Neutrophil (primary cell): ENCODE measurements at regions not wholly inside any gene's neighbourhood (a gene's known extent, or its start where the extent isn't known, plus 50 kb on each side); places are given as distances from the start of the nearest gene placed in this dataset.

Experiments used
- H3K27ac ChIP-seq: fragments of 200-600 bp; sonication (generic); 2 replicates; pipeline ENCODE4 v1.5.1; 2016; ENCODE audit warnings: mild to moderate bottlenecking, moderate library complexity
- H3K27me3 ChIP-seq: fragments of 200-600 bp; sonication (generic); 2 replicates; pipeline ENCODE4 v1.6.0; 2016; ENCODE audit warnings: mild to moderate bottlenecking
- H3K36me3 ChIP-seq: fragments of 200-600 bp; sonication (generic); 2 replicates; pipeline ENCODE4 v1.5.1; 2017
- H3K4me1 ChIP-seq, 2 experiments: fragments of 200-600 bp in 1 of 2; sonication (generic) in 1 of 2; 1 replicate in 1 of 2; 2 replicates in 1 of 2; pipeline versions ENCODE4 v1.5.1 to v1.6.1; 2013 to 2016; ENCODE audit warnings: low read depth in 1 of 2, low read length in 1 of 2, mild to moderate bottlenecking in 1 of 2, moderate library complexity in 1 of 2; ENCODE audit not compliant: control insufficient read depth in 1 of 2, insufficient read depth in 1 of 2
- H3K4me3 ChIP-seq, 2 experiments: fragments of 200-600 bp in 1 of 2; sonication (generic) in 1 of 2; 1 replicate in 1 of 2; 2 replicates in 1 of 2; pipeline ENCODE4 v1.5.1; 2013 to 2016; ENCODE audit warnings: low read depth in 1 of 2, low read length in 1 of 2, mild to moderate bottlenecking in 1 of 2, moderate library complexity in 1 of 2
- H3K9me3 ChIP-seq: fragments of 200-600 bp; sonication (generic); 2 replicates; pipeline ENCODE4 v1.5.1; 2016
- CTCF ChIP-seq: fragments of 200-600 bp; sonication (generic); IDR thresholded peaks from 2 replicates; pipeline ENCODE4 v1.5.1; 2016; ENCODE audit warnings: antibody characterized with exemption

GRCh38 chr11:46198245-46199240, 77.3 kb upstream of the PHF21A start:
- no peak for TF ChIP-seq CTCF
- no peaks in the 10 kb centered on the region for H3K9me3 ChIP-seq
- peaks cover 55% of the 10 kb centered on the region for H3K27me3 ChIP-seq
- no peak overlapping the region for H3K4me3 ChIP-seq
- H3K27ac ChIP-seq, result no peak overlapping the region
- no peaks in the 10 kb centered on the region for H3K4me1 ChIP-seq
- no peaks in the 10 kb centered on the region for H3K36me3 ChIP-seq

GRCh38 chr11:46197421-46197820, 76.2 kb upstream of the PHF21A start:
- Histone ChIP-seq H3K27me3 (peaks cover 55% of the 10 kb centered on the region), H3K9me3 (no peaks in the 10 kb centered on the region), H3K4me1 (no peaks in the 10 kb centered on the region), H3K27ac (no peak overlapping the region), H3K4me3 (no peak overlapping the region), H3K36me3 (no peaks in the 10 kb centered on the region)
- TF ChIP-seq CTCF, result no peak

- Histone ChIP-seq H3K9me3 (no peaks in the 10 kb centered on the region), H3K27ac (no peak overlapping the region), H3K4me3 (no peak overlapping the region), H3K27me3 (peaks cover 4% of the 10 kb centered on the region), H3K36me3 (no peaks in the 10 kb centered on the region), H3K4me1 (no peaks in the 10 kb centered on the region)
- TF ChIP-seq CTCF, result no peak
These were observed 66.8 kb upstream of the PHF21A start for GRCh38 chr11:46188017-46188416.

GRCh38 chr11:46183819-46184218, 62.6 kb upstream of the PHF21A start:
- Histone ChIP-seq H3K4me3 (no peak overlapping the region), H3K27me3 (peaks cover 12% of the 10 kb centered on the region), H3K4me1 (no peaks in the 10 kb centered on the region), H3K9me3 (no peaks in the 10 kb centered on the region), H3K36me3 (no peaks in the 10 kb centered on the region), H3K27ac (no peak overlapping the region)
- no peak for TF ChIP-seq CTCF

- no peaks in the 10 kb centered on the region for H3K9me3 ChIP-seq
These were observed 60.7 kb upstream of the PHF21A start for GRCh38 chr11:46181843-46182424.

More at GRCh38 chr11:46181843-46182424, 60.7 kb upstream of the PHF21A start:
- Histone ChIP-seq H3K27me3 (peaks cover 12% of the 10 kb centered on the region), H3K4me3 (no peak overlapping the region), H3K4me1 (no peaks in the 10 kb centered on the region), H3K36me3 (no peaks in the 10 kb centered on the region), H3K27ac (no peak overlapping the region)
- TF ChIP-seq CTCF, result no peak
